HG03460 (cell line): ENCODE measurements at regions not wholly inside any gene's neighbourhood (a gene's known extent, or its start where the extent isn't known, plus 50 kb on each side); places are given as distances from the start of the nearest gene placed in this dataset.
A peak's percentile ranks its signal among the peaks of the same experiment; 100 is the strongest.
"Not testable (repeated sequence)": the region's sequence is repeated elsewhere in the genome, so short reads cannot be mapped to it uniquely, and the experiment has no call there.

ENCODE experiments used
- ATAC-seq: cut with Tn5 transposase; IDR thresholded peaks from one replicate; pipeline ENCODE4 v1.9.1; 2021; ENCODE audit not compliant: unreplicated experiment

DNA sequence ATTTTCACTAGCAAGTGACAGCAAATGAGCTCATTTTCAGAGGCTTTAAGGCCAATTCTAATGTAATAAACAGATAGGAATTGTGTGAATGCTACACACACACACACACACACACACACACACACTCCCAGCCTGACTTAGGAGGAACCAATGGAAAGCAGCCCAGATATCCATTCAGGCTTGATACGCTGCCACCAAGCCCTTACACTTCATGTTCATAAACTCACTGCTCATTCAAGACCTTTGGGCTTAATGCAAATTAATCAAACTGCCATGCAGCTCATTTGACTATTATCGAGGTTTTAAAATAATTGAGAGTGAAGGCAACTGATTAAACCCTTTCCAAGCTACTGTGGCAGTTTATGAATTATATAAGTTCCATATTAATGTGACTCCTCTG is 298.9 kb upstream of the NCKAP5 start:
- ATAC-seq = no peak

DNA sequence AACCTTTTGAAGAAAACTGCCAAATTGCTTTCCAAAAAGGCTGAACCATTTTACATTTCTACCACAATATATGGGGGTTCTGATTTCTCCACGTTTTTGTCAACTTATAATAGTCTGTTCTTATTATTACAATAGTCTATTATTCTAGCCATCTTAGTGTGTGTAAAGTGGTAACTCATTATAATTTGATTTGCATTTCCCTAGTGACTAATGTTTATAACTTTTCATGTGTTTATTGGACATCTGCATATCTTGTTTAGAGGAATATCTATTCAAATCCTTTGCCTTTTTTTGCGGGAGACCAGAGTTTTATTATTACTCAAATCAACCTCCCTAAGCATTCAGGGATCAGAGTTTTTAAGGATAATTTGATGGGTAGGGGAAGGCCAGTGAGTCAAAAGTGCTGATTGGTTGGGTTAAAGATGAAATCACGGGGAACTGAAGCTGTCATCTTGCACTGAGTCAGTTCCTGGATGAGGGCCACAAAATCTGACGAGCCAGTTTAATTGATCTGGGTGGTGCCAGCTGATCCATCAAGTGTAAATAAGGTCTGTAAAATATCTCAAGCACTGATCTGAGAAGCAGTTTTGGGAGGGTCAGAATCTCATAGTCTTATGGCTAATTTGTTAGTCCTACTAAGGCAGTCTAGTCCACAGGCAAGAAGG is 303.4 kb upstream of the NCKAP5 start:
- ATAC-seq = no peak

DNA sequence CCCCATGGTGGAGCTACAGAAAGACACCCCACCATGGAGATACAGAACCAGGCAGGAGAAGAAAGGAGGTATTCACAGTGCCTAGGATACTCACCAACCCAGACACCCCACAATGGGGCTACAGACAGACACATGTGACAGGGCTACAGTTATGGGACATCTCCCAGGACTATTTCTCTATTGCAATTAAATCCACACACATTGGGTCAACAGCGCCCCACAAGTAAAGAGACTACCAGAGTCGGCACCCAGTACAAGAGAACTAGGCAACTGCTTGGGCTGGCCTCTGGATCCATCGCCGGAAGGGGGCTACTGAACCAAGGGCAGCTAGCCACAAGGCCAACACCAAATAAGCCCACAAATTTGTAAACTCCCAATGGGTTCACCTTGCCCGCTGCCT is 310.1 kb upstream of the NCKAP5 start:
- ATAC-seq = no peak

DNA sequence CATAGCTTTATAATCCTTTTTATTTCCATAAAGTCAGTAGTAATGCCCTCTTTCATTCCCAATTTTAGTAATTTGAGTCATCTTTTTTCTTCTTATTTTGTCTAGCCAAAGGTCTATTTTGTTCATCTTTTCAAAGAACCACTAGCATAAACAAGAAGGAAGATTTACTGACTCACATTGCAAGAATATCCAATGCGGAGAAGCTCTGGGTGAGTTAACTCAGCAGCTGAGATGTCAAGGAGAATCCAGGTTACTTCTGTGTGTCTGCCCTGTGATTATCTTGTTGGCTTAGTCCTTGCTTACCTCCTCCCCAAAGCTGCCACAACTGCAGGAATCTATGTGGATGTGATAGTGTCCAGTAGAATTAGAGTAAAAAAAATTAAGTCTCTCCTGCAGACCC is 311.4 kb upstream of the NCKAP5 start:
- ATAC-seq = no peak

DNA sequence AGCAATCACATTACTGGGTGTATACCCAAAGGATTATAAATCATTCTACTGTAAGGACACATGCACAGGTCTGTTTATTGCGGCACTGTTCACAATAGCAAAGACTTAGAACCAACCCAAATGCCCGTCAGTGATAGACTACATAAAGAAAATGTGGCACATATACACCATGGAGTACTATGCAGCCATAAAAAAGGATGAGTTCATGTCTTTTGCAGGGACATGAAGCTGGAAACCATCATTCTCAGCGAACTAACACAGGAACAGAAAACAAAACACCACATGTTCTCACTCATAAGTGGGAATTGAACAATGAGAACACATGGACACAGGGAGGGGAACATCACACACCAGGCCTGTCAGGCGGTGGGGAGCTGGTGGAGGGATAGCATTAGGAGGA is 313.9 kb upstream of the NCKAP5 start:
- ATAC-seq = not testable (repeated sequence)

DNA sequence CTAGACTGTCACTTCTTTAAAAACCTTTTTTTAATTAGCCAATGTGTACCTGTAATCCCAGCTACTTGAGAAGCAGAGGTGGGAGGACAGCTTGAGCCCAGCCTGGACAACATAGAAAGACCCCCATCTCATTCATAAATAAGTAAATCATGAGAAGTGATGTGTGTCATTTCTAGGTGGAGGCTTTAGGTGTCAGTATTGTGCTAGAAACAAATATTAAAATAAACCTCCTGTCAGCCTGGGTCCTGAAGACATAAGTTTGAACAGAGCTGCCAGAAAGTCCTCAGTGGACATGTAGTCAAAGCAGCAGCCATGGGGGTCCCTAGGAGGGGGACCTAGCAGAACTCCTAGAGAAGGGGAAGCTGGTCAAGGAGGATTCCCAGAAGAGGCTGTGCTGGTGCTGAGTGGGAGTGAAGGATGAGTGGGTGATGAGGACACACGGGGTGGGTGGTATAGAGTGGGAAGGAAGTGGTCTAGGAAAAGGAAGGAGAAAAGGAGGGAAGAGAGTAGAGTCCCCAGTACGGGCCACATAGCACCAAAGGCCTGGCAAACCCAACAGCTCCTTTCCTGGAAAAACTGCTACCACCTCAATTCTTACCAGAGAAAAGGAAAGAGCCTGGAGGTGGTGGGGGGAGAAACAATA is 316.6 kb upstream of the NCKAP5 start:
- no peak for ATAC-seq

DNA sequence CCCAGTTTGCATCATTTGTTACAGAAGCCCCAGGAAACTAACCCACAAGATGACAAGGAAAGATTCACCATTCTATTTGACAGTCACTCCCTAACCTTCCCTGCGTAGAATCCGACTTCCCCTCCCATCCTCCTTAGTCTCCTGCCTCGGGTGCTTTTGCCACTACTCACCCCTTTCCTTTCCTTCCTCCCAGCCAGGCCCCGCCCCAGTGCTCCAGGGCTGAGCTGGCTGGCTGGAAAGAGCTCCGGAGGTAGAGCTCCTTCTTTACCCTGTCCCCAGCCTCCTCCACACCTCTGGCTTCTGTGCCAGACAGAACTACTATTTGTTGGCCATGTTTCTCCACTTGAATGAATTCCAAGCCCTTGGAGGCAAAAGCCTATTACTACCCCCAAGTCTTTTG is 317.6 kb upstream of the NCKAP5 start:
- ATAC-seq = no peak

DNA sequence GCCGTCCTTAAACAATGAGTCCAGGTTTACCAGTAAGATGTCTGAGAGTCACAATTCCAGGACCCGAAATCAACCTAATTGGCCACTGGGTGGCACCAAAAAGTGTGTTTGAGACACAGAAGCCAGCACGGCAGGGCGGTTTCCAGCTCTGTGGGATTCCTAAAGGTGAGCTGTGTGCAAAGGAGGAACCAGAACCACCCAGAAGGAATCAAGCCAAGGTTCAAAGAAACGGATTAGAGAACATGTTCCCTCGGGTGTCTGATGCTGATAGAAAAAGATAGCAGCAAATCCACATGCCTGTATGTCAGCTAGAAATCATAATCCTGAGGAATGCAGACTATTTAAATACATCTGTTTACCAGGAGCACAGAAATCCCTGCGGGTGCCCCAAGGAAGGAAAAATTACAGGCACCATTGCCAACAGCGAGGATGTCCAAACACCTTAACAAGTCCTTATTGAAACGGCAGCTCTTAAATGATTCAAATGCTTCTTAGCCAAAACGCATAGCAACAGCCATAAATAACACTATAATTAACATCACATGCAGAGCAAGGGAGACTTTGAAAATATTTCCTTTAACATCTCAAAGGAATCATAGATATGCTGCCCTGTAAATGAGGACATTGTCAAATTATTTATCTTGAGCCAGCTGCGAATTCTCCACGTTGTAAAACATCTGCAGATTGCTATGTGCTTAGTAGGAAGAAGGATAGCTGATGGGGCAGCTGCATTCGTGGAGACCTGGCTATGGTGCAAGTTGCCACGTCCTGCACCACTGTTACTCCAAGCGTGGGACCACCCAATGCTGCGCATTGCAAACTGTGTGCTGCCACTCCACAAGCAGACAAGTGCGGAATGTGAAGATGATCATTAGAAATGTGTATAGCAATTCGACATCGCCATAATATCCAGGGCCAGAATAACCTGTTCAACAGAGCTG is 318.7 kb upstream of the NCKAP5 start:
- peak; percentile 77 for ATAC-seq

DNA sequence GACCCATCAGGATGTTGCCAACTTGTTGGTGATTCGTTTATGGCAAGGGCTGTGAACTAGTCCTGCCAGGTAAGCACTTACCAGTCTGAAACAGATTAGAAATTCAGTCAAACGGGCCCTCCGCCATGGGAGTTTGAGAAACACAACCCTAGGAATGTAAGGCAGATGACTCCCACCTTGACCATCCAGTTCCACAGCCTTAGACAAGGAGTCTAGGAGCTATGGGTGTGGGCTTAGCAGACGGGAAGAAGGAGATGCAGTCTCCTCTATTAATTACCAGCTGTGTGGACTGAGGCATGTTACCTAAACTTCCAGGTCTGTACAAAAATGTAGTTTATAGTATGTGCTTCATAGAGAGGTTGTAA is 319.4 kb upstream of the NCKAP5 start:
- no peak for ATAC-seq

DNA sequence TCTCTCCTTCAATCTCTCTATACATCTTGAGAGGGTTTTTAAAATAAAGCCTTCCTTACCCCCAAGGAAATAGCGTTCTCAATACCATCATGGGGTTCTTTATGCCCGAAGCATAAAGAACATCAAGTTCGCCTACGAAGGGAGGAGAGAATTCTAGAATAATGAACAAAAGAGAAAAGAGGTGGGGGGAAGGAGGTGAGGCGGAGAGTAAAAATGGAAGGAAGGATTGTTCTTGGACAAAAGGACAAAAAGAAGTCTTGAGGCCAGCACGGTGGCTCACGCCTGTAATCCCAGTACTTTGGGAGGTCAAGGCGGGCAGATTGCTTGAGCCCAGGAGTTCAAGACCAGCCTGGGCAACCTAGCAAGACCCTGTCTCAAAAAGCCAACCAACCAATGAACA is 319.8 kb upstream of the NCKAP5 start:
- no peak for ATAC-seq

DNA sequence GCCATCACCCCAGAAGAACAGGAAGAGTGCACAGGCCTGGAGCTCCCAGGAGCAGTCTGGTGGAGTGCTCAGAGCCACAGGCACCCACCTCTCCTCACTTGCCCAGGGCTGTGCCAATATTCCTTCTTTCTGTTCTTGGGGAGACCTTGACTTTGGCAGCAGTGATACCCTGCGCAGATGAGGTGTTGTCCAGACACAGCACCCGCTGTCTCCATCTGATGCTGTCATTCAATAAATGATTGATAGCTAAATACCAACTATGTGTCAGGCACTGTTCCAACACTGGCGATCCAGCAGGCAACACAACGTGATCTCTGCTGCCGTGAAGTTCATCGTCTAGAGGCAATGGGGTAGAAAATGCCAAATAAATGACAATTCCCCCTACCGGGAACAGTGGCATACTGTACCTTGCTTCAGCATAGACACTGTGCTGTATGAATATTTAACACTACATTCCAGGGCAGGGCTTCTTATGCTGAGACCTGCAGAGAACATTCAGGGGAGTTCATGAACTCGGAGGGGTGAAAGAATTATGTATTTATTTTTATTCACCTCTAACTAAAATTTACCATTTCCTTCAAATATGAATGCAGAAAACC is 320.5 kb upstream of the NCKAP5 start:
- ATAC-seq = no peak

DNA sequence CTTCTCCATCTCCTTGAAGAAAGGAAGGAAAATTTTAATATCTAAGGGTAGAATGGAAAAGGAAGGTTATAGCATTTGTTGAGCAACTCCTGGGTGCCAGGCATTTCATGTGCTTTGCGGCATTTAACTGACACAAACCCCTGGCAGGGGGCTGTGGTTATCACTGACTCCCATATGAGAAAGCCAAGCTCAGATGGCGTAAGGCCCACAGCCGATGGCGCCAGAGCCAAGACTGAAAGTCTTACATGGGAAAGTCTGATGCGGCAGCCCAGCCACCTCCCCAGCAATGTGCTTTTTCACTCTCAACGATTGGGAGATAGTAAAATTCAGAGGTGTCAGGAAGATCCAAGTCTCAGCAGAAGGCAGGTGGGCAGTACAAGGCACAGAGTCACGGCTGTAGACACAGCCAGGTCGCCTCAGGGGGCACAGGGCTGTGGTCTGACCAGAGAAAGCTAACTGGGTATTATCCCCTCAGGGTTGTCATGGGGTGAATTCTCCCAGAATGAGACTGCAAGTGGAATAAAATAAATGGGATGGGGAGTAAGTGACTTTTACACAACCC is 324.2 kb upstream of the NCKAP5 start:
- ATAC-seq = no peak

DNA sequence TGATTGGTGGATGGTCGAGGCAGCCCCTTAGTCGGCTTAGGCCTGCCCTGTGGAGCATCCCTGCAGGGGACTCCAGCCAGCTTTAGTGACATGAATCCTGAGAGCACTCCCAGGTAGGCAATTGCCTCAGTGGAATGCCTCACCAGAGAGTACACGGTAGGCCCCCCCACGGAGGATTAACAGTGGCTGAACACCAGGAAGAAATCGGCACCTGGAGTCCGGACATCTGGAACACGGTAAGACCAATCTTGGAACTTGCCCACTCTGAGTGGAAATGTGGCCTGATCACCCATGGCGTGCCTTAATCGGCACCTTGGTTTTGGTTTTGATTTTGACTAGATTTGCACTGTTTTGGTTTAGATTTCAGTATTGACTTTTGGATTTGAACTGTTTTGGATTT is 326.2 kb upstream of the NCKAP5 start:
- ATAC-seq = no peak

DNA sequence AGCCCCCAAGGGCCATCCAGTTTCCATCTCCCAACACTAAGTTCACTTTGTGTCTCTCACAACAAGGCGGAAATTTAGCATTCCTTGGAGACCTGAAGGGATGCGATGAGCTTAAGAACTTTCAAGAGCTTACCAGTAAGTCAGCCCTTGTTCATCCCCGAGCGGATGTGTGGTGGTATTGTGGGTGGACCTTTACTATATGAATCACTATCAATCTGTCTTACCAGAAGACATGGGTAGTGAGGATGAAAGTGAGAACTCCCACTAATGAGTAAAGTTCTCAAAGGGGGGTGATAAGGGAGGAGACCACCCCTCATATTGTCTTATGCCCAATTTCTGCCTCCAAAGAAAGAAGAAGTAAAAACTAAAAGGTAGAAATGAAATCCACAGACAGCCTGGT is 329.6 kb upstream of the NCKAP5 start:
- ATAC-seq = not testable (repeated sequence)

DNA sequence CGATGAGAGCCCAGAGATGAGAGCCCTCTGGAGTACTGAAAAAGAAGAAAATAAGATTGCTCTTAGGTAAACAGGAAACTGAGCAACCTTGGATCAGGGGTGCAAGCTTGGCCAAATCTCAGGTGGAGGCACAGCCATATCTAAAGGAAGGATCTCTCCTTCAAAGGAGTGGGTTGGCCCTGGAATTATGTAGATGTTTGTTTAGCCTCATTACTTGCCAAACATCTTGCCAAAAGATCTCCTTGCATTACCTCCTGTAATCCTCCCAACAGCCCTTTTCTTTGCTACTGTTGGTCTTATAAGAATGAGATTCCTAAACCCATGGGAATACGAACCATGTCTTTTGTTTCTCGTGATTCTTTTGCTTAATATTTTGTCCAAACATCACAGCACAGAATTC is 332.6 kb upstream of the NCKAP5 start:
- ATAC-seq = no peak

DNA sequence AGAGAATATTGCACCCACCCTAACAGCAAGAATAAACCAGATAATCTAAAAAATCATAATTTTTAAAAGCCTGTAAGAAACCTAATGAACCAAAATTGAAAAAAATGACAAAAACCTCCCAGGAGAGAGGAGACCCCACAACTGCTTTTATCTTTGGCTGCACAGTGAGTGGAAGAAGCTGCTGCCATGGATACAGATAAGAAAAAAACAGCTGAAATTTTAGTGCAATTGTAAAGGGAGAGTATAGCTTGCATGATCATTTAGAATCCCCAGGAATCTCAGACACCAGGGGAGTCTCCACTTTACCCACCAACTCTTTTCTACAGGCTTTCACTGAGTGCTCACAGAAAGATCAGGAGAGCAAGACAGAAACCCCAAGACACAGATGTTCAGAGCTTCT is 338.1 kb upstream of the NCKAP5 start:
- ATAC-seq = no peak

DNA sequence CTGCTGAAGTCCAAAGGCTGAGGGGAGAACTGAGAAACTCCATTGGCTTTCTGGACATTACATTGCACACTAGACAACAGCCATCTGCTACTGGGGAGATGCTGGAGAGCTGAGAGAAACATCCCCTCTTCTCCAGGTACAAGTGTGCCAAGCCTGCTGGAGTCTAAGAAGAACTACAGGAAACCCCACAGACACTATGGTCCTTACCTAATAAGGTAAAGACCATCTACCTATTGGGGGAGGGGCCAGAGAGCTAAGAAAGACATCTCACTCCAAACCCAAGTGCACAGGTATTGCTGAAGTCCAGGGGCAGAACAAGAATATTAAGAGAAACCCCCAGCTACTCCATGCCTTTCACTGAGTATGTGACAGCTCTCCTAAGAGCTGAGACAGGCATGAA is 338.7 kb upstream of the NCKAP5 start:
- ATAC-seq = no peak

DNA sequence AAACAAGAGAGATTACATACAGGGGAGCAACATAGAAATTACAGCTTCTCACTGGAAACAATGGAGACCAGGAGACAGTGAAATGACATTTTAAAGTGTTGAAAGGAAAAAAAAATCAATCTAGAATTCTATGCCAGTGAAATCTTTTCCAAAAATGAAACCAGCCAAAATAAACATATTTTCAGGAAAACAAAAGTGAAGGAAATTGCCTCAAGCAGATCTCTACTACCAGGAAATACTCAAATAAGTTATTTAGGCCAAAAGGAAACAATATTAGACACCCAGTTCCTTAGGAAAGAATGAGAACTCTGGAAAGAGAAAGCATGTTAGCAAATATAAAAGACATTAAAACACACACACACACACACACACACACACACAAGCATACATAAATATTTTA is 339.9 kb upstream of the NCKAP5 start:
- ATAC-seq = no peak

DNA sequence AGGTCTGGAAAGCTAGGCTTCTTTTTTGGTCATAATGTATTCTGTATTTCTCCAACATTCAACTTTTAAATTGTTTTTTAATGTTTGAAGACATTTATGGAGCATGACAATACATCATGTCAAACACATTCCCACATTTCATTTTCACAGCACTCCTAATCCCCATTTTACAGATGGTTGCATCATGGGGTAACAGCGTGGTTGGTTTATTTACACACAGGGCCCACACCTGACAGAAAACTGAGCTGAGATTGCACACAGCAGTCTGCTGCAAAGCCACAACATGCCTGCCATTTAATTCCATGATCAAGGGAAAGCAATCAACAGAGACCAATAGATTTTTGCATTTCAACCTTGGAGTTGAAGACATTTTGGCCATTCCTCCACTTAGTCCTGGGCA is 335.7 kb upstream of the MGAT5 start:
- ATAC-seq = no peak

DNA sequence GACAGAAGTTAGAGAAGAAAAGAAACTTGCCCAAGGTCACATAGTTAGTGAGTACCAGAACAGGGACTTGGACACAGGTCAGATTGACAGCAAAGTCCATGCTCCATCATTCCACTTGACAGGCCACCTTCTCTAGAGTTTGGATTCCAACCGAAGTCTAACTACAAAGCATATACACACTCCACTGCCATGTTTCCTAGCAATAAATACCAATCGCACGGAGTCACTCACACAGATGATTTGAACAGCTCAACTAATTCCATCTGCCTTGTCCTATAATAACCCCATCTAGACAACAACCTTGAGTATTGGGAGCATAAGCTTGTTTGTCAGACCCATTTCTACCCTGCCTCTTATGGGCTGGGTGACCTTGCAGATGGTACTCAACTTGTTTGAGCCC is 334.6 kb upstream of the MGAT5 start:
- ATAC-seq = no peak

DNA sequence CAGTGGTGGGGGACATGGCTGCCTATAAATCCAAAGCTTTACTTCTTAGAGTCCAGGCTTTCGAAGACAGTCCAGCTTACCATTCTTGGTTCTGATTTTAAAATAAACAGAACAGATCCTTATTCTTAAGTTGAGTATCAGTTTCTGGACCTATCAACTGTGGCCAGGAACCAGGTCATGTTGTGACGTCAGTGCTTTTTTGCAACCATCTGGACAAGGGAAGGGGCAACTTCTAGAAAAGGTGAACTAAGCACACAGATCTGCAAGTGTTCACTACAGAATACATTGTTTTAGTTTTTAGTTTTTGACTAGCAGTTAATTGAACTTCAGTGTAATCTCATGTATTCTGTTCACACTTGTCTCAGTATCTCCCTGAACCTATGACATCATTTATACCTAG is 326.0 kb upstream of the MGAT5 start:
- ATAC-seq = no peak
